Stimulated activated naive CD4-positive, alpha-beta T cell treated with Interleukin-2 at 50 U/mL for 16 hours (primary cell): ENCODE measurements at regions not wholly inside any gene's neighbourhood (a gene's known extent, or its start where the extent isn't known, plus 50 kb on each side); places are given as distances from the start of the nearest gene placed in this dataset.
"Not testable (repeated sequence)": the region's sequence is repeated elsewhere in the genome, so short reads cannot be mapped to it uniquely, and the experiment has no call there.

Source experiments
- DNase-seq: peaks from one replicate; lab custom pipeline; 2025; lab: John Stamatoyannopoulos, UW

DNA sequence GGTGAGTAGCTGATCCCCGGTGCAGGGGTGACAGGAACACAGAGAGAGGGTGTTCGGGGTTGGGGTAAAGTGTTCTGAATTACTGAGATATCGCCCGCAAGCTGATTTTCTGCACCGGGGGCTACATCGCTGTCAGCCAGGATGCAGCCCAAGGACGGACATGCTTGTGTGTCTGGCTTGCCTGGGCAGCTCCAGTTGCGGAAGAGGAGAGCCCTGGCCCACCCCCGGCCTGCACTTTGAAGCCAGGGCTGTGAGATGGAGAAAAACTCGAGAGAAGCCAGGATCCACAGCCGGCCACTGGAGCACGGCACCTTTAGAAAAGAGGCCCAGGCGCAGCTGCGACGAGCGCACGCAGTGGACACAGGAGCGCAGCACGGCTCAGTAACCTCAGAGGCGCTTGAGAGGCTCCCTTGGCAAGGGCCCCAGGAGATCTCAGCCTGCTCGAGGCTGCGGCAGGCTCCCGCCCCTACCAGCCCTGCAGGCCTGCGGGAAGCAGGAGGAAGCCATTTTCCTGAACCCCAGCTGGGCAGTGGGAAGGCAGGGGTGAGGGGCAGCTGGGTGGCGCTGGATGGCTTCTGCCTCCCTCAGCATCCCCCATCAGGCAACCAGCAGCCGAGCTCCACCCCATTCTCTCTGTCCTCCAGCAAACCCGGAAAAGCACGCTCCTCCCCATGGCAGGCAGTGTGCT, 59.2 kb downstream of the C9orf50 start:
- no peak for DNase-seq

- no peak for DNase-seq
Observed at GRCh38 chr9:129560881-129561306, 60.0 kb downstream of the C9orf50 start.

DNA sequence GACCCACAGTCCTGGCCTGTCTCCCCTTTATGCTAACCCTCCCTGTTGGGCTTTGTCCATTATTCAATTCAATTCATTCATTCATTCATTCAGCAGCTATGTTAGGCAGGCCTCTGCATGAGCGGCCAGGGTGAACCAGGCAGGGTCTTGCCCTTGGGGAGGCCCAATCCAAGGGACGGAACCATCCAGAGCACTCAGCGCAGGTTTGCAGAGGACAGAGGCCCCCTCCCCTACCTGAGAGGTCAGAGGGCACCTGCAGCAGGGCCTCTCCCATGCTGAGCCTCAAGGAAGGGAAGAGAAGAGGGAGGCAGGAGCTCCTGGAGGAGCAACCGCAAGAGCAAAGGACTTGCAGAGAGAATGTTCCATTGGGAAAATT, 61.4 kb downstream of the C9orf50 start:
- no peak for DNase-seq

DNA sequence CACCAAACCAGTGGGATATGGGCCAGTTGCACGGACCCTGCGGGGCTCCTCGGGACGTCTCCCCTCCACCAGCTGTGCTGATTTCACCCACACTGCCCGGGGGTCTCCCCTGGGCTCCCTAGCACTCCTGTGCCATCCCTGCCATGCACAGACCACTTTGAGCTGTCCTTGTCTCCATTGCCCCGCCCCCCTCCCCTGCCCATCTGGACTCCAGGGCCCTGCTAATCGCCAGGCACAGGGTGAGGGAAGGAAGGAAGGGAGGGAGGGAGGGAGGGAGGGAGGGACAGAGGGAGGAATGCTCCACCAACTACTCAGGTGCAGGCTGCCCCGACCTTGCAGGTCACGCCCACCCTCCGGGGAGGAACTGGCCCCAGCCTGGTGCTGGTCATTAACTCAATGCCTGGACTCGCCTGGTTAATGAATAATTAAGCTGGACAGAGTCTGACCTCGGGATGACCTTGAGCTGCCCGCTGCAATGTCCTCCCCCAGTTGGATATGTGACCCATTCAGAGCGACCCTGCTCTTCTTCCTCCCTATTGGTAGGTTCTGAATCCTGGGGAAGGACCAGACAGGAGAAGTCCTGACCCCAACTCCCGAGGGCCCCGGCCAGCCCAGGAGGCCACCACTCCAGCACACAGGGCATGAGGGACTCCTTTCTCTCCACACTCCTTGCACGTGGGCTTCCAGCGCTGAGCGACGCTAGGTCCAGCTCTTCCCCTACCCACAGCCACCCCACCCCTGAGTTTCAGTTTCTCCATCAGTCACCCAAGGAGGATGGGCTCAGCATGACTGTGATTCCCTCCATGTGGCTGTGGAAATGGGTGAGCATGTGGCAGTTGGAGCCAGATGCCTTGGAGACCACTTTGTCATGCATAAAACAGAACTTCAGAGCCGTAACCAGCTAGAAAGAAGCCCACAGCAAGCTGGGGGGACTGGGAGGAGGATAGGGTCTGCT, 62.1 kb downstream of the C9orf50 start:
- no peak for DNase-seq

GRCh38 chr9:129558063-129558550, 62.8 kb downstream of the C9orf50 start:
- DNase-seq = no peak

- DNase-seq = no peak
Observed at GRCh38 chr9:129557192-129558036, 63.5 kb downstream of the C9orf50 start.

GRCh38 chr9:129556491-129557191, 64.3 kb downstream of the C9orf50 start:
- DNase-seq = no peak

- no peak for DNase-seq
Observed at GRCh38 chr9:129555512-129556215, 65.2 kb downstream of the C9orf50 start.

GRCh38 chr9:129554649-129555048, 66.3 kb downstream of the C9orf50 start:
- no peak for DNase-seq

- no peak for DNase-seq
Observed at GRCh38 chr9:129553277-129553676, 67.6 kb downstream of the C9orf50 start.

- DNase-seq = no peak
Observed at GRCh38 chr9:129552064-129552463, 68.8 kb downstream of the C9orf50 start.

DNA sequence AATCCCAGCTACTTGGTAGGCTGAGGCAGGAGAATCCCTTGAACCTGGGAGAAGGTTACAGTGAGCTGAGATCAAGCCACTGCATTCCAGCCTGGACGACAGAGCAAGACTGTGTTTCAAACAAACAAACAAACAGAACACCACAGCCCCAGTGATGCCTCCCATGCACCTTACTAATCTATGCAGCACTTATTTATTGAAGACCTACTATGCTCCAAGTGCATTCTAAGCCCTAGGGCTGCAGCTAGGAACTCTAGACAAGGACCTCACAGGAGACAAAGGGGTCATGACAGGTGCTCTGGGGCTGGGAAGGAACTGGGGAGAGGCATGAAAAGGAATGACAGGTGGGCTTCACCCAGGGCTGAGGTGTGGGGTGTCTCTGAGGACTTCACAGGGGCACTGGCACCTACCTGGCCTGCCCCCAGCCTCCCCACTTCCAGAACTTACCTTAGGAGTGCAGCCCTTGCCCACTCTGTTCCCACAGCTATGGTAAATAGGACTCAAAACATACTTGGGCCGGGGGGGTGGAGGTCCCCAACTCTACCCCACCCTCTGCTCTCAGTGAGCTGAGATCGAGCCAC, 69.4 kb downstream of the C9orf50 start:
- DNase-seq = no peak

DNA sequence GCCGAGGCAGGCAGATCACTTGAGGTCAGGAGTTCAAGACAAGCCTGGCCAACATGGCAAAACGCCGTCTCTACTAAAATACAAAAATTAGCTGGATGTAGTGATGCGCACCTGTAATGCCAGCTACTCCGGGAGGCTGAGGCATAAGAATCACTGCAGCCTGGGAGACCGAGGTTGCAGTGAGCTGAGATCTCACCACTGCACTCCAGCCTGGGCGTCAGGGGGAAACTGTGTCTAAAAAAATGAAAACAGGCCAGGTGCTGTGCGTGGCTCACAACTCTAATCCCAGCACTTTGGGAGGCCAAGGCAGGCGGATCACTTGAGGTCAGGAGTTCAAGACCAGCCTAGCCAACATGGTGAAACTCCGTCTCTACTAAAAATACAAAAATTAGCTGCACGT, 69.9 kb downstream of the C9orf50 start:
- not testable (repeated sequence) for DNase-seq

- DNase-seq = no peak
Observed at GRCh38 chr9:129550199-129550839, 70.6 kb downstream of the C9orf50 start.

DNA sequence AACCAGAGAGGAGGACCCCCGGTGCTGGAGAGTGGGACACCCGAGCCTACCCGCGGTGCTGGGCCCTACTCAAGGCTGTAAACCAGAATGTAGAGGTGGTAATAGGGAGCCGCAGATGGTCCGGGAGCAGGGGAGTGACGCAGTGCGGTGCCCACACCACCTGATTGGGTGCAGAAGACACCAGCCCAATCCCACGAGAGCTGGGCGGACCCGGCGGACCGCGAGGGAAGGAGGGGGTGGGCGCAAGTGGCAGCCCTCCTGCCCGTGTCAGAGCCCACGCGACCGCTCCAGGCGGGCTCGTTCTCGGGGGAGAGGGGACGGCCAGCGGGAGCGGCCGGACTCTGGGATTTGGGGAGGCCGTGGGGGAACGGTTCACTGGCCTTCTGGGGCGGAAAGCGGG, 71.2 kb downstream of the C9orf50 start:
- no peak for DNase-seq

GRCh38 chr9:129549139-129549538, 71.8 kb downstream of the C9orf50 start:
- no peak for DNase-seq

DNA sequence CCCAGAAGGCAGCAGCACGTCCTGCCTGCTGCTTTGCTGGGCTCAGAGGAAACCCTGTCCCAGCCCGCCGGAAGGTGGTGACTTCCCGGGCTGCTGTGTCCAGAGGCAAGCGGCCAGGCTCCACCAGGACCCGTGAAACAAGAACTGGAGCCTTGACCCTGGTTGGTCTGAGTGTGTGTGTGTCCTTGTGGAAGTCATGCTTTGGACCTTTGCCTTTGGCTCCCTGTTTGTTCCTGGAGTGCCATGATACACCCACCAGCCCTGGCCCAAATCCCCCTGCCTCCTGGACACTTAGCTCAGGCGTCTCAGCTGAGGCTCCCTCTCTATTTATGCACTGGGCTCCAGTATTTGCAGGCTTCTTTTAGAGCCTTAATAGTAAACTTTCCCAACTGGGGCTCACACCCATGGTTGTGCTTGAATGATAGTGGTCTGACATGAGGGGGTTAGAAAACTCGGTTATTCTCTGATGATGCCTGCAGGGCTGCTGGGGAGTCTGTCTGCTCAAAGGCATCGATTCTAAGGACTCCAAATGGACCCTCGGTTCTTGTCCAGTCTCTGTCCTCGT, 72.2 kb downstream of the C9orf50 start:
- DNase-seq = no peak

DNA sequence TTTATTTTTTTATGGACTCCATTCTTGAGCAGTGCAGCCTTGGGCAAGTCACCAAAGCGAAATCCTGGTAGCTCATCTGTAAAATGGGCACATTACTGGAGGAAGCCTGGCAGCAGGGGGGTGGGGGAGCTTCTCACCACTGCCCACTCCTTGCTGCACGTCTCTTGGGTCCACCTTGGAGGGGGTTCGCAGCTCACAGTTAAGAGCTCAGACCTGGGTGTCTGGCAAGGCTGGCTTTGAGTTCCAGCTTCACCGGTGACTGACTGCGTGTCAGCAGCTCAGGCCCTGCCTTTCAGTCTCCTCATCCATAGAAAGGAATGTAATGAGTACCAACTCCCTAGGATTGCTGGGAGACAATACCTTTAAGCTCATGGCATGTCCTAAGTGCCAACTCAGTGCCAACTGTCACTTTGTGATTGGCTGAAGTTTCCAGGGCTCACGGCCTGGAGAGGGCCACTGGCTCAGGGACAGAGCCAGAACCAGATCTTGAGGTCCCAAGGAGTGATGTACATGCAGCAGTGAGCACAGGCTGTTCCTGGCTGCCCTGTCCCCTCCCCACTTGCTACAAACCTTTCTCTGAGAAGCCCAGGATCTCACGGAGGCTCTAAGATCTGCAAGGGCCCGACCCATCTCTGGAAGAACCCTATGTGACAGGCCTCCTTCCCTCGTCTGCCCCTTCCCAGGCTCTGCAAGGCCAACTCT, 72.9 kb downstream of the C9orf50 start:
- no peak for DNase-seq

DNA sequence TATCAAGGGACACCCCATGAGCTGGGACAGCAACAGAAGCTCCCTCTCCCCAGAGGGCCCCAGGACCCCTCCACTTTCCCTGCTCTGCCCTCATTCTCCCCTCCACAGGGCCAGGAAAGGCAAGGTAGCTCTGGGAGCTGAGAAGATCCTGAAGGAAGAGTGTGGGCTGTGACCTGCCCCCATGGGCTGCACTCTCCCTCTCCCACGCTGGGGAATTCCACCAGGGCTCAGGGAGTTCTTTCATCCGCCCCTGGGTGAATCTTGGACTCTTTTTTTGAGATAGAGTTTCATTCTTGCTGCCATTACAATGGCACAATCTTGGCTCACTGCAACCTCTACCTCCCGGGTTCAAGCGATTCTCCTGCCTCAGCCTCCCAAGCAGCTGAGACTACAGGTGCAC, 73.8 kb downstream of the C9orf50 start:
- no peak for DNase-seq
